ENCODE measurements at regions not wholly inside any gene's neighbourhood (a gene's known extent, or its start where the extent isn't known, plus 50 kb on each side); places are given as distances from the start of the nearest gene placed in this dataset.

DNA sequence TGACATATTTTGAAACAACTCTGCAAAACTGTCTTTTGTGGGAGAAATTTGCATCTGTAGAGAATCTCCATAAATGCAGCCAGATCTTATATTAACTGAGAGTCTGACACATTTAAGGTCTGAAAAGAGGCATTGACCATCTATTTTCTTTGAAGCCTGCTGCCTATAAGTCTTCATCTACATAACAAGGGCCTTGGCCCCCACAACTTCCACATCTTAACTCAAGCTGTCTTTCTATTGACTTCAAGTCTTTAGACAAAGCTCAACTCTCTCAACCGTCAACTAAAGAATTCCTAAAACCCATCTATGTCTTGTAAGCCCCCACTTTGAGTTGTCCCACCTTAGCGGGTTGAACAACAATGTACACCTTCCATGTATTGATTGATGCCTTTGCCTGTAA is 72.4 kb upstream of the ADCY1 start:
- TF ChIP-seq TCF4 (CRISPR knock-in tag; IDR thresholded peaks at IDR 0.05; ENCODE audit: borderline replicate concordance) (no peak), PPARA (CRISPR knock-in tag; IDR thresholded peaks at IDR 0.05; ENCODE audit: borderline replicate concordance) (no peak)
- TF ChIP-seq, protein P1, sequence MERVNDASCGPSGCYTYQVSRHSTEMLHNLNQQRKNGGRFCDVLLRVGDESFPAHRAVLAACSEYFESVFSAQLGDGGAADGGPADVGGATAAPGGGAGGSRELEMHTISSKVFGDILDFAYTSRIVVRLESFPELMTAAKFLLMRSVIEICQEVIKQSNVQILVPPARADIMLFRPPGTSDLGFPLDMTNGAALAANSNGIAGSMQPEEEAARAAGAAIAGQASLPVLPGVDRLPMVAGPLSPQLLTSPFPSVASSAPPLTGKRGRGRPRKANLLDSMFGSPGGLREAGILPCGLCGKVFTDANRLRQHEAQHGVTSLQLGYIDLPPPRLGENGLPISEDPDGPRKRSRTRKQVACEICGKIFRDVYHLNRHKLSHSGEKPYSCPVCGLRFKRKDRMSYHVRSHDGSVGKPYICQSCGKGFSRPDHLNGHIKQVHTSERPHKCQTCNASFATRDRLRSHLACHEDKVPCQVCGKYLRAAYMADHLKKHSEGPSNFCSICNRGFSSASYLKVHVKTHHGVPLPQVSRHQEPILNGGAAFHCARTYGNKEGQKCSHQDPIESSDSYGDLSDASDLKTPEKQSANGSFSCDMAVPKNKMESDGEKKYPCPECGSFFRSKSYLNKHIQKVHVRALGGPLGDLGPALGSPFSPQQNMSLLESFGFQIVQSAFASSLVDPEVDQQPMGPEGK (CRISPR knock-in tag; IDR thresholded peaks at IDR 0.05; ENCODE audit: borderline replicate concordance): no peak
- TF ChIP-seq, protein P2, sequence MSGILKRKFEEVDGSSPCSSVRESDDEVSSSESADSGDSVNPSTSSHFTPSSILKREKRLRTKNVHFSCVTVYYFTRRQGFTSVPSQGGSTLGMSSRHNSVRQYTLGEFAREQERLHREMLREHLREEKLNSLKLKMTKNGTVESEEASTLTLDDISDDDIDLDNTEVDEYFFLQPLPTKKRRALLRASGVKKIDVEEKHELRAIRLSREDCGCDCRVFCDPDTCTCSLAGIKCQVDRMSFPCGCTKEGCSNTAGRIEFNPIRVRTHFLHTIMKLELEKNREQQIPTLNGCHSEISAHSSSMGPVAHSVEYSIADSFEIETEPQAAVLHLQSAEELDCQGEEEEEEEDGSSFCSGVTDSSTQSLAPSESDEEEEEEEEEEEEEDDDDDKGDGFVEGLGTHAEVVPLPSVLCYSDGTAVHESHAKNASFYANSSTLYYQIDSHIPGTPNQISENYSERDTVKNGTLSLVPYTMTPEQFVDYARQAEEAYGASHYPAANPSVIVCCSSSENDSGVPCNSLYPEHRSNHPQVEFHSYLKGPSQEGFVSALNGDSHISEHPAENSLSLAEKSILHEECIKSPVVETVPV (CRISPR knock-in tag; IDR thresholded peaks at IDR 0.05): no peak

Measured in SK-N-SH treated with all-trans-retinoic acid at 6 μM for 48 hours (cell line).